Stimulated activated naive B cell treated with anti-CD40 and anti-IgM and Interleukin-4, amounts not matched to agents 10 μg/mL and 1 μg/mL and 100 μg/mL, for 72 hours (primary cell): ENCODE measurements at regions not wholly inside any gene's neighbourhood (a gene's known extent, or its start where the extent isn't known, plus 50 kb on each side); places are given as distances from the start of the nearest gene placed in this dataset.
"Not testable (repeated sequence)": the region's sequence is repeated elsewhere in the genome, so short reads cannot be mapped to it uniquely, and the experiment has no call there.

Source experiments
- ATAC-seq, 2 donors: fragments of 150-1000 bp; cut with Tn5 transposase; replicated peaks; 2 replicates each; pipeline ENCODE4 v1.10.0; 2021; ENCODE audit warnings: moderate library complexity in 1 of 2
- DNase-seq: peaks from one replicate; pipeline ENCODE4 v3.0.0; 2021
- H3K27ac Mint-ChIP-seq: one replicate; pipeline ENCODE4 v1.8.0; 2022; ENCODE audit warnings: mild to moderate bottlenecking, mixed read lengths
- H3K27me3 Mint-ChIP-seq, 2 donors: one replicate each; pipeline ENCODE4 v1.8.0; 2022; ENCODE audit warnings: mixed read lengths in 2 of 2
- H3K36me3 Mint-ChIP-seq, 2 donors: one replicate each; pipeline ENCODE4 v1.8.0; 2022; ENCODE audit warnings: mixed read lengths in 2 of 2, mild to moderate bottlenecking in 1 of 2
- H3K4me1 Mint-ChIP-seq, 2 donors: one replicate each; pipeline ENCODE4 v1.8.0; 2022; ENCODE audit warnings: mixed read lengths in 2 of 2, mild to moderate bottlenecking in 1 of 2
- H3K4me3 Mint-ChIP-seq, 2 donors: one replicate each; pipeline ENCODE4 v1.8.0; 2022; ENCODE audit warnings: mild to moderate bottlenecking in 2 of 2, mixed read lengths in 2 of 2, moderate library complexity in 1 of 2
- H3K9me3 Mint-ChIP-seq, 2 donors: one replicate each; pipeline ENCODE4 v1.8.0; 2022; ENCODE audit warnings: mixed read lengths in 2 of 2, mild to moderate bottlenecking in 1 of 2

DNA sequence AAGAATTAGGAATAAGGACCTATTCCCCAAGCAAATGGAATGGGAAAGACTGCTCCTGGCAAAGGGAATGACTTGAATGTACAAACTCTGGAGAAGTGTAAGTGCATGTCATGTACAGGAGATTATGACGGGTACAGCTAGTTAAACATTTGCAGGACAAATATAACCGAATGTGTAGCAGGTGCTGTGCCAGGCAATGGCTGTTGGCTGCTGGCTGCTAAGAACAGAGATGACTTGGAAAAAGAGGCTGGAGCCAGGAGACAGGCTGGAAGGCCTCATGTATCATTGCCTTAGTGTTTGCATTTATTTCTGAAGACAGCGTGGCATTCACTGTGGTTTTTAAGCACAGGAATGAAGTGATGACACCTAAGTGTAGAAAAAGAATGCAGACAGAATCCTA is 136.8 kb downstream of the TTC8 start:
- Mint-ChIP-seq H3K4me3 (no peak overlapping the region), H3K27ac (no peak overlapping the region), H3K9me3 (no peaks in the 10 kb centered on the region), H3K4me1 (no peaks in the 10 kb centered on the region), H3K36me3 (no peaks in the 10 kb centered on the region), H3K27me3 (peaks cover 8 to 24% of the 10 kb centered on the region in 2 donors)
- DNase-seq (no peak), ATAC-seq (no peak)

DNA sequence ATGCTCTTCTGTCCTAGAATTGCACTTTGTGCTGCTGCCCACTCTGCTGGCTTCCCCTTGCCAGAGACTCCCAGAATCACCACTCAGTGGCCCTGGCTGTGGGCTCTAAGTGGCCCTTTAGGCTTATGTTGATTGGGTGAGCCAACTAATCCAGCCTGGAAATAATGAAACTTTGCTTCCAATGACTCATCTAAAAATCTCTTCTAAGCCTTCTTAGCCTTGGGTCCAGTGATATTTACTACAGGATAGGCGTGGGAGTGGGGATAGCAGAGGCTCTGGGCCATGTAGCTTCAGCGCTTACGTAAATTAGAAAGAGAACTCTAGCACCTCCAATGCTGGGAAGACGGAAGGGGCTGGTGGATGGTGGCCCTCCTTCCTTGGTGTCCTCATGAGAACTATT is 137.9 kb downstream of the TTC8 start:
- Mint-ChIP-seq H3K9me3 (no peaks in the 10 kb centered on the region), H3K27ac (no peak overlapping the region), H3K27me3 (peaks cover 8 to 24% of the 10 kb centered on the region in 2 donors), H3K36me3 (no peaks in the 10 kb centered on the region), H3K4me3 (no peak overlapping the region), H3K4me1 (no peaks in the 10 kb centered on the region)
- ATAC-seq (no peak), DNase-seq (no peak)

GRCh38 chr14:88967299-88967698 is 142.8 kb downstream of the TTC8 start:
- no peak for DNase-seq
- no peaks in the 10 kb centered on the region for H3K9me3 Mint-ChIP-seq
- H3K36me3 Mint-ChIP-seq, result no peaks in the 10 kb centered on the region
- H3K4me1 Mint-ChIP-seq, result no peaks in the 10 kb centered on the region
- no peak overlapping the region for H3K27ac Mint-ChIP-seq
- no peak overlapping the region for H3K4me3 Mint-ChIP-seq
- peaks cover 18% of the 10 kb centered on the region in 2 donors for H3K27me3 Mint-ChIP-seq
- no peak for ATAC-seq

DNA sequence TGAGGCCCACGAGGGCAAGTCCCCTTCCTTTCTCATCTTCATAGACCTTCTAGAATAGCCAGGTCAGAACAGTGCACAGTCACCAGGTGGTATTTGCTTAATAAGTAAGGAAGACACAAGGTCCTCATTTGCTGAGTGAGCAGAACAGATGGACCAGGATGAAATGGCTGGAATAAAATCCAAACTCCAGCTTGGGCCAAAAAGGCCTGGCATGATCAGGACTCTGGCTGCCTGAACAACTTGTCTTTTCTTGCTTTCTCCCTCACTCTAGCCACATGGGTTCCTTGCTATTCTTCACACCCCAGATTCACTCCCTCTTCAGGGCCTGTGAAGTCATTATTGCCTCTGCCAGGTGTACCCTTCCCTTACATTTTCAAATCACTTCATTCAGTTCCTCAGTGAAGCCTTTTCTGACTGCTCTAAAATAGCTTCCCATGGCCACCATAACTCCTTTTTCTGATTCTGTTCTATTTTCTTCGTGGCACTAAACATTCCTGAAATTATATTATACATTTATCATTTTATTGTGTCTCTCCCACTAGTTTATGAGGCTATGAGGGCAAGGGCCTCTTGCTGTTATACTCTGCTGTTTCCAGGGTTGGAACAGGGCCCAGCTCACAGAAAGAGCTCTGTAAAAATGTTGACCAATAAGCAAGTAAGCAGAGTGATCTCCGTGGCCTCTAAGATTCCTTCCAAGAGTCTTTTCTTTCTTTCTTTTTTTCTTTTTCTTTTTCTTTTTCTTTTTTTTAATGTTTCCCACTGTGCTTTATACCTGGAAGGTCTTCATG is 150.8 kb downstream of the TTC8 start:
- Mint-ChIP-seq H3K36me3 (peaks cover 0 to 1% of the 10 kb centered on the region in 2 donors), H3K4me3 (no peak overlapping the region), H3K4me1 (no peaks in the 10 kb centered on the region), H3K27me3 (peaks cover 14 to 36% of the 10 kb centered on the region in 2 donors), H3K27ac (no peak overlapping the region), H3K9me3 (peaks cover 4 to 9% of the 10 kb centered on the region in 2 donors)
- DNase-seq (no peak), ATAC-seq (no peak)

- peaks cover 4 to 12% of the 10 kb centered on the region in 2 donors for H3K9me3 Mint-ChIP-seq
- DNase-seq (no peak), ATAC-seq (no peak)
- H3K36me3 Mint-ChIP-seq, result peaks cover 0 to 1% of the 10 kb centered on the region in 2 donors
- H3K4me3 Mint-ChIP-seq, result no peak overlapping the region
- H3K4me1 Mint-ChIP-seq, result no peaks in the 10 kb centered on the region
- peaks cover 18 to 31% of the 10 kb centered on the region in 2 donors for H3K27me3 Mint-ChIP-seq
- no peak overlapping the region for H3K27ac Mint-ChIP-seq
These were observed 151.5 kb downstream of the TTC8 start for GRCh38 chr14:88975926-88976325.

GRCh38 chr14:88980907-88981306 is 156.5 kb downstream of the TTC8 start:
- H3K4me3 Mint-ChIP-seq, H3K36me3 Mint-ChIP-seq, H3K27ac Mint-ChIP-seq, ATAC-seq, DNase-seq, H3K4me1 Mint-ChIP-seq: not testable (repeated sequence)
- H3K27me3 Mint-ChIP-seq, result peaks cover 18 to 29% of the 10 kb centered on the region in 2 donors
- H3K9me3 Mint-ChIP-seq, result peaks cover 8 to 16% of the 10 kb centered on the region in 2 donors

DNA sequence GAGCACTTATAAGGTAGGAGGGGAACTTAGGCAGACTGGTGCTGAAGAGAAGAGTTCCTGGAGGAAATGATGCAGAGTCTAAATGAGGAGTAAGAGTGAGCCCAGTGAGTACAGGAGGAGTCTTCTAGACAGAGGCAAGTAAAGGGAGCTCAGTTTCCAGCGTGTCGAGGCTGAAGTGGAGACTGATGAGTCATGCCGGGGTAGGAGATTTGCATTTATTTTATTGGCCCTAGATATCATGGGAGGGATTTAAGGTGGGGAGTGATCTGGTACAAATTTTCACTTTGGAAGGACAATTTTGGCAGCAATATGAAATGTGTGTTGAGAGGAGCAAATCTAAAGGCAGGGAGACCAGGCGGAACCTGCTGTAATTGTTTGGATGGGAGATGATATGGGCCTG is 157.5 kb downstream of the TTC8 start:
- Mint-ChIP-seq H3K27ac (no peak overlapping the region), H3K36me3 (peaks cover 0 to 3% of the 10 kb centered on the region in 2 donors), H3K9me3 (peaks cover 8 to 16% of the 10 kb centered on the region in 2 donors), H3K4me3 (no peak overlapping the region), H3K4me1 (no peaks in the 10 kb centered on the region), H3K27me3 (peaks cover 18 to 25% of the 10 kb centered on the region in 2 donors)
- DNase-seq, result no peak
- no peak for ATAC-seq

DNA sequence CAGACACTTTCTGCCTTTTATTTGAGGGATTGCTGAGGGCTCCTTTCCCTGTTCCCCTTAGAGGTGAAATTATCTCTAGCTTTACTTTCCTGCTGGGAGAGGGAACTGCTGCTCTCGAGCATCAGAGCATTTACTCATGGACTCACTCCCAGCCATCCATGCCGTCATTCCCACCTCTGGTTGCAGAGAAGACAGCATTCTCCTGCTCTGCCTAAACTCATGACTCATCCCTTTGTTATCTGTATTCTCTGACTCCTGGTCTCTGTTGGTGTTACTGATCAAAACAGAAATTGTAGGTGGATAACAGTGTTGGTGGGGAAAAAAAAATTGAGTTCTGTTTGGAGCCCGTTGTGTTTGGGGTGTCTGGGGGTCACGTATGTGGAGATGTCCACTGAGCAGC is 159.3 kb downstream of the TTC8 start:
- Mint-ChIP-seq H3K36me3 (peaks cover 0 to 2% of the 10 kb centered on the region in 2 donors), H3K27me3 (peaks cover 7 to 11% of the 10 kb centered on the region in 2 donors), H3K4me1 (no peaks in the 10 kb centered on the region), H3K27ac (no peak overlapping the region), H3K9me3 (peaks cover 6 to 9% of the 10 kb centered on the region in 2 donors), H3K4me3 (no peak overlapping the region)
- no peak for DNase-seq
- no peak for ATAC-seq

- Mint-ChIP-seq H3K4me3 (no peak overlapping the region), H3K4me1 (no peaks in the 10 kb centered on the region), H3K27ac (no peak overlapping the region), H3K27me3 (peaks cover 0 to 4% of the 10 kb centered on the region in 2 donors), H3K9me3 (peaks cover 4 to 6% of the 10 kb centered on the region in 2 donors), H3K36me3 (peaks cover 0 to 2% of the 10 kb centered on the region in 2 donors)
- ATAC-seq (no peak), DNase-seq (no peak)
These were observed 161.2 kb downstream of the TTC8 start for GRCh38 chr14:88985654-88986053.

DNA sequence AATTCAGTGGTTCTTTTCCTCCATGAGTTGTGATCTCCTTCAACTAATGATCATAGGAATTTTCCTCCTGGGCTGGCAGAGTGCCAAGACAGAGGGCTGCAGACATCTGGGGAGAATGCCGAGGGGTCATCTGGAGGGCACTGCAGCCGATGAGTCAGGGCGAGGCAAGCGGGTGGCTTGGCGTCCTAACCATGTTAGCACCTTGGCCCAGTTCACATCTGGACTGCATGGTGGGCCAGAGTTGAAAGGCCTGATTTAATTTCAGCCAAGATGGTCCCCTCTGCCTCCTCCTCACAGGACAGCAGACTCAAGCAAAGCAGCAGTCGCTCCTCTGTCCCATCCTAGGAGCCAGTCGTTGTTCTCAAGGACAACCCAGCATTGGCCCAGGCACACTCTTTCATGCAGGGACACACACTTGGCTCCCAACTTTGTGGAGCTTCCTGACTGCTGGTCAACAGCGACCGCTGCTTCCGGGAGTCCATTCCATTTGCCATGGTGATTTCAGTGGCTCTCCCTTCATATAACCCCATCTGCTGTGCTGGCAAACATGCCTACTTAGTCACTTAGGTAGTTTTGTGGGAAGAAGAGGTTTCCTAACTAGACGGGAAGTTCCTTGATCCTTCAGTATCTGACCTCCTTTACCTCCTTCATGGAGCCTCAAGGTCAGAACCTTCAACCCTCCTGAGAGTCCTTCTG is 161.8 kb downstream of the TTC8 start:
- DNase-seq, result no peak
- H3K27me3 Mint-ChIP-seq, result peaks cover 2% of the 10 kb centered on the region in 2 donors
- H3K4me3 Mint-ChIP-seq, result no peak overlapping the region
- no peak for ATAC-seq
- H3K27ac Mint-ChIP-seq, result no peak overlapping the region
- peaks cover 4 to 5% of the 10 kb centered on the region in 2 donors for H3K9me3 Mint-ChIP-seq
- H3K36me3 Mint-ChIP-seq, result peaks cover 0 to 2% of the 10 kb centered on the region in 2 donors
- H3K4me1 Mint-ChIP-seq, result no peaks in the 10 kb centered on the region

- H3K27ac Mint-ChIP-seq, H3K36me3 Mint-ChIP-seq, DNase-seq, H3K9me3 Mint-ChIP-seq, H3K4me3 Mint-ChIP-seq, ATAC-seq, H3K4me1 Mint-ChIP-seq, H3K27me3 Mint-ChIP-seq: not testable (repeated sequence)
These were observed 162.5 kb downstream of the TTC8 start for GRCh38 chr14:88986908-88987307.

DNA sequence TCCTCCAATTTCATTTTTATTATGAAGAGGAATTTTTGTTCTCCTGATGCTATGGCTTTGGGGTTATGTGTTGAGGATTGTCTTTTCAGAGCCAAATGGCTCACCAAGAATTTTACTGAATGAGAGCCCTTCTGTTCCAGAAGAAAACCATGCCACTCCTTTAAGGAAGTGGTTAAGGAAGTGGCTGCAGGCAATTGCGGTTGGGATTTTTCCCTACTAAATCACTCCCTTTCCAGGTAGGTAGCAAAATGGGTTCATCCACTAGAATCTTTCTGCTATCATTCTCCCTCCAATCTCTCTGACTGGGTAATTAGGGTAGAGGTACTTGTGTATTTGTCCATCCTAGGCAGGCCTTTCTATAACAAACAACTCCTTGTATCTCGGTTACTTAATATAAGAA is 163.1 kb downstream of the TTC8 start:
- ATAC-seq, result no peak
- Mint-ChIP-seq H3K4me3 (no peak overlapping the region), H3K36me3 (peaks cover 0 to 2% of the 10 kb centered on the region in 2 donors), H3K27ac (no peak overlapping the region), H3K4me1 (no peaks in the 10 kb centered on the region), H3K9me3 (peaks cover 6 to 7% of the 10 kb centered on the region in 2 donors), H3K27me3 (peaks cover 9 to 13% of the 10 kb centered on the region in 2 donors)
- DNase-seq, result no peak

GRCh38 chr14:88989911-88990310 is 165.5 kb downstream of the TTC8 start:
- Mint-ChIP-seq H3K27me3 (peaks cover 16 to 25% of the 10 kb centered on the region in 2 donors), H3K9me3 (peaks cover 7% of the 10 kb centered on the region in 2 donors), H3K36me3 (peaks cover 0 to 2% of the 10 kb centered on the region in 2 donors), H3K27ac (no peak overlapping the region), H3K4me1 (no peaks in the 10 kb centered on the region), H3K4me3 (no peak overlapping the region)
- no peak for DNase-seq
- ATAC-seq, result no peak

GRCh38 chr14:88990856-88991255 is 166.4 kb downstream of the TTC8 start:
- Mint-ChIP-seq H3K27ac (no peak overlapping the region), H3K36me3 (no peaks in the 10 kb centered on the region), H3K4me1 (no peaks in the 10 kb centered on the region), H3K9me3 (peaks cover 4% of the 10 kb centered on the region in 2 donors), H3K27me3 (peaks cover 20 to 31% of the 10 kb centered on the region in 2 donors), H3K4me3 (no peak overlapping the region)
- ATAC-seq (no peak), DNase-seq (no peak)

DNA sequence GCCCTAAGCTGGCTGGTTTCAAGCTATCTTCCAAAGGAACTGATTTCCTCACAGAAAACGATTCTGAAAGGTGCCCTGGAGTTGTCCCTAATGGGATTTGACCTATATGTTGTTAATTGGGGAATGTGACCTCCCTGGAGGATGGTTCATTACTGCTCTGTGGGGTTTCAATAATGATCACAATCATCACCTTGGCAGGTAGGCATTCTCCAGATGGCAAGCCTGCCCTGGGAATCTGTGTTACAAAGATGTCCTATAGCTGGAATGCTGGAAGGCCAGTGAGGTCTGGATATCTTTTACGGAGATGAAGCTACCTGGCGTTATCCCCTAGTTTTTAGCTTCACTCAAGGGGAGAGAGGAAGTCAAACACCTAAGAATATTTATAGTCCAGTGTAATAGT is 167.6 kb downstream of the TTC8 start:
- DNase-seq, result no peak
- H3K27ac Mint-ChIP-seq, result no peak overlapping the region
- H3K4me3 Mint-ChIP-seq, result no peak overlapping the region
- peaks cover 26 to 31% of the 10 kb centered on the region in 2 donors for H3K27me3 Mint-ChIP-seq
- peaks cover 3 to 4% of the 10 kb centered on the region in 2 donors for H3K9me3 Mint-ChIP-seq
- H3K36me3 Mint-ChIP-seq, result no peaks in the 10 kb centered on the region
- H3K4me1 Mint-ChIP-seq, result no peaks in the 10 kb centered on the region
- ATAC-seq, result no peak
